ENCODE measurements at regions not wholly inside any gene's neighbourhood (a gene's known extent, or its start where the extent isn't known, plus 50 kb on each side); places are given as distances from the start of the nearest gene placed in this dataset.

- TF ChIP-seq AFF1 (IDR thresholded peaks at IDR 0.05; ENCODE audit: low read depth in 1 of 2, partially characterized antibody in 2 of 2) (no peak), ZNF766 (CRISPR knock-in tag; conservative IDR thresholded peaks at IDR 0.05) (no peak), HMGN3 (IDR thresholded peaks at IDR 0.05; ENCODE audit: borderline replicate concordance, extremely low read depth, insufficient read length, low read depth, low read length) (no peak)
Observed at GRCh38 chr11:92638678-92639077, 330.8 kb upstream of the MTNR1B start.

Measured in K562 (cell line).